Gastroesophageal sphincter (tissue), 3 donors: ENCODE measurements at regions not wholly inside any gene's neighbourhood (a gene's known extent, or its start where the extent isn't known, plus 50 kb on each side); places are given as distances from the start of the nearest gene placed in this dataset.

Experiments
- CTCF ChIP-seq, 4 experiments: fragments of 200-600 bp in 2 of 4; fragments of 450-650 bp in 2 of 4; sonication (generic) in 1 of 4; IDR thresholded peaks; one replicate each; pipeline ENCODE4 v1.5.1; 2017 to 2019; ENCODE audit warnings: antibody characterized with exemption in 4 of 4, mild to moderate bottlenecking in 2 of 4, moderate library complexity in 2 of 4
- POLR2A ChIP-seq, 2 donors: fragments of 450-650 bp; IDR thresholded peaks; one replicate each; pipeline ENCODE4 v1.6.1; 2017; ENCODE audit warnings: antibody characterized with exemption in 2 of 2, mild to moderate bottlenecking in 2 of 2, moderate library complexity in 1 of 2
- POLR2AphosphoS5 ChIP-seq: sonication (generic); formaldehyde crosslinking; IDR thresholded peaks from one replicate; pipeline ENCODE4 v1.6.1; 2017; ENCODE audit warnings: antibody characterized with exemption

GRCh38 chr9:103545260-103545659 lies 548.8 kb upstream of the SMC2 start:
- TF ChIP-seq POLR2A (IDR thresholded peaks at IDR 0.05): no peak
- no peak for TF ChIP-seq CTCF (IDR thresholded peaks at IDR 0.05)
- no peak for TF ChIP-seq POLR2AphosphoS5
